Heart left ventricle (tissue), 16 donors: ENCODE measurements at regions not wholly inside any gene's neighbourhood (a gene's known extent, or its start where the extent isn't known, plus 50 kb on each side); places are given as distances from the start of the nearest gene placed in this dataset.

ENCODE experiments used
- ATAC-seq, 4 donors: fragments of 200-7000 bp; cut with Tn5 transposase; one replicate each; pipeline ENCODE4 v1.9.1; 2020 to 2022; ENCODE audit warnings: moderate library complexity in 4 of 4, mild to moderate bottlenecking in 3 of 4, moderate number of reproducible peaks in 1 of 4
- DNase-seq, 5 donors: peaks; one replicate each; pipeline ENCODE4 v3.0.0-alpha.2; 2020
- H3K27ac ChIP-seq, 12 donors: fragments of 200-600 bp; sonication (generic) in 4 of 12; one replicate each; pipeline versions ENCODE4 v1.5.0 to v1.8.0; 2016 to 2022; ENCODE audit warnings: mild to moderate bottlenecking in 2 of 12
- H3K27me3 ChIP-seq, 9 donors: fragments of 200-600 bp; sonication (generic) in 2 of 9; one replicate each; pipeline versions ENCODE4 v1.5.1 to v1.8.0; 2016 to 2022; ENCODE audit warnings: mild to moderate bottlenecking in 3 of 9
- H3K36me3 ChIP-seq, 9 donors: fragments of 200-600 bp; sonication (generic) in 2 of 9; one replicate each; pipeline versions ENCODE4 v1.5.0 to v1.8.0; 2018 to 2022; ENCODE audit warnings: mild to moderate bottlenecking in 2 of 9
- H3K4me1 ChIP-seq, 12 donors: fragments of 200-600 bp; sonication (generic) in 4 of 12; one replicate each; pipeline versions ENCODE4 v1.5.0 to v1.8.0; 2016 to 2022; ENCODE audit warnings: mild to moderate bottlenecking in 3 of 12
- H3K4me3 ChIP-seq, 12 donors: fragments of 200-600 bp; sonication (generic) in 4 of 12; one replicate each; pipeline versions ENCODE4 v1.5.0 to v1.8.0; 2017 to 2022; ENCODE audit warnings: mild to moderate bottlenecking in 9 of 12, moderate library complexity in 4 of 12
- H3K9me3 ChIP-seq, 12 donors: fragments of 200-600 bp; sonication (generic) in 4 of 12; one replicate each; pipeline versions ENCODE4 v1.5.0 to v1.8.0; 2016 to 2022; ENCODE audit warnings: mild to moderate bottlenecking in 1 of 12
- POLR2A ChIP-seq, 2 donors: fragments of 450-650 bp; IDR thresholded peaks; one replicate each; pipeline ENCODE4 v1.6.1; 2017; ENCODE audit warnings: antibody characterized with exemption in 2 of 2, mild to moderate bottlenecking in 2 of 2, moderate library complexity in 2 of 2
- WGBS, 4 donors: extraction: QIAGEN DNeasy Blood & Tissue Kit in 2 of 4; methylation state at CpG; one replicate each; pipeline versions ENCODE4 v1.1.5 to v1.1.7; 2013 to 2018; 5-methylcytosine and 5-hydroxymethylcytosine counted together
- intact Hi-C, 10 donors: fragments of 100-400 bp; cut with DNase I; formaldehyde crosslinking; loops; one replicate each; pipeline versions ENCODE4 v1.11.1 to v1.14.2; 2022
- TF ChIP-seq, protein P1 (sequence below), 12 donors: fragments of 200-600 bp; sonication (generic) in 4 of 12; IDR thresholded peaks; one replicate each; pipeline versions ENCODE4 v1.5.0 to v1.8.0; 2018 to 2022; ENCODE audit warnings: antibody characterized with exemption in 12 of 12, mild to moderate bottlenecking in 5 of 12
- donor health status: ischemic (EF 13 %, LVEDD 7.1; RV severe dilation, severe dysfunction).
- donor health status: healthy with polysubstance abuse.
- donor health status: DM: no; HTN: yes; CAD: no.
- donor health status: DM: no; HTN: no; CAD: no.
- donor health status: ischemic (EF 25% LVEDD 6.9; RV normal size, moderate dysfunction).
- donor health status: ischemic (EF 25% LVEDD 5.7; RV mildly dilated, moderate dysfunction).
- donor health status: healthy.
- donor health status: DM: yes; HTN: yes; CAD: no.
- donor health status: ischemic (EF 35%, LVEDD 5.7; RV mildly dilated, moderate dysfunction).
- donor health status: nonischemic (EF 11% LVEDD 7.7; RV severe dilation, severe dysfunction).
- donor health status: DM: yes; HTN: yes; CAD: no.
- donor health status: PGD.
- donor health status: ischemic (EF 29% LVEDD 5.4; RV normal size, mild dysfunction).
- donor health status: nonischemic (EF 23%, LVEDD 6.1; RV moderate dilation, normal function).

DNA sequence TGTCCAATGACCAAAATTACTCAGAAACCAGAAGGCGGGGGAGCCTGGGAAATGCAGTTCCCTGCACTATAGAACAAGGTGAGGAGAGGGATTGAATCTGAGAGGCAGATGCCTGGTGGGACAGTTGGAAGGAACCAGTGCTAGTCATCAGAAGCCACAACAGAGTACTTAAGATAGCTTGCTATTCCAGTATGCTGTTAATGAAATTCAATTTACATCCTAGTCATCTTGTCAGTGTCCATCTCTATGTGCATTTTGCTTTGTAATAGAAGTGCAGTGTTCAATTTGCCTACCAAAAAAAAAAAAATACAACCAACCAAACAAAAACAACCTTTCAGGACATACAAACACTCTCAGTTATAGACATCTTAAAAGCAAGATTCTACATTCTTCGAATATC is 679.1 kb upstream of the CPEB2 start:
- H3K36me3 ChIP-seq, result no peaks in the 10 kb centered on the region
- 86 to 94% (median 88%) methylated on average over 2 of the region's 2 CpGs for WGBS, 4 donors
- no peak for TF ChIP-seq POLR2A (IDR thresholded peaks at IDR 0.05)
- TF ChIP-seq, protein P1, sequence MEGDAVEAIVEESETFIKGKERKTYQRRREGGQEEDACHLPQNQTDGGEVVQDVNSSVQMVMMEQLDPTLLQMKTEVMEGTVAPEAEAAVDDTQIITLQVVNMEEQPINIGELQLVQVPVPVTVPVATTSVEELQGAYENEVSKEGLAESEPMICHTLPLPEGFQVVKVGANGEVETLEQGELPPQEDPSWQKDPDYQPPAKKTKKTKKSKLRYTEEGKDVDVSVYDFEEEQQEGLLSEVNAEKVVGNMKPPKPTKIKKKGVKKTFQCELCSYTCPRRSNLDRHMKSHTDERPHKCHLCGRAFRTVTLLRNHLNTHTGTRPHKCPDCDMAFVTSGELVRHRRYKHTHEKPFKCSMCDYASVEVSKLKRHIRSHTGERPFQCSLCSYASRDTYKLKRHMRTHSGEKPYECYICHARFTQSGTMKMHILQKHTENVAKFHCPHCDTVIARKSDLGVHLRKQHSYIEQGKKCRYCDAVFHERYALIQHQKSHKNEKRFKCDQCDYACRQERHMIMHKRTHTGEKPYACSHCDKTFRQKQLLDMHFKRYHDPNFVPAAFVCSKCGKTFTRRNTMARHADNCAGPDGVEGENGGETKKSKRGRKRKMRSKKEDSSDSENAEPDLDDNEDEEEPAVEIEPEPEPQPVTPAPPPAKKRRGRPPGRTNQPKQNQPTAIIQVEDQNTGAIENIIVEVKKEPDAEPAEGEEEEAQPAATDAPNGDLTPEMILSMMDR (IDR thresholded peaks at IDR 0.05), result no peak
- DNase-seq (no peak), ATAC-seq (no peak)
- no peaks in the 10 kb centered on the region for H3K4me1 ChIP-seq
- peaks cover 0 to 18% (median 2%) of the 10 kb centered on the region in 12 donors for H3K9me3 ChIP-seq
- intact Hi-C loops, result no loop called here
- no peaks in the 10 kb centered on the region for H3K27me3 ChIP-seq
- H3K4me3 ChIP-seq, result no peak overlapping the region
- H3K27ac ChIP-seq, result no peak overlapping the region

DNA sequence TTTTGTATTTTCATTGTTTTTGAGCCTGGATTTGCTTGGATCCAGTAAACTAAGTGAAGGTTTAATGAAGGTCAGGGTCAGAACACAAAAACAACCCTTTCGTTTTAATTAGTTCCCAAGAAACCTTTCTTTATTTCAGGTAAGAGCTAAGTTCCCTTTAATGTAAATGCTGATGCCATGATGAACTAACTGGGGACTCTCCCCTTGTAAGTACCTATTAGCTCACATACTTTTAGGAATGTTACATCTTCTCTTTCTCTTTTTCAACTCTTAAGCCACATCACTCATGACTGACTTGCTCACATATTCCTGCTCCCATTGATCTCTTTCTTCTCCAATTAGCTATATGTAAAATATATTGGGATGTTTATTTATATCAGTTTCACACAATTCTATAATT is 673.1 kb upstream of the CPEB2 start:
- intact Hi-C loops, result no loop called here
- H3K9me3 ChIP-seq, result peaks cover 0 to 14% (median 2%) of the 10 kb centered on the region in 12 donors
- ATAC-seq, result no peak
- DNase-seq, result no peak
- H3K4me3 ChIP-seq, result no peak overlapping the region
- 74 to 88% (median 83%) methylated on average over 1 of the region's 1 CpG for WGBS, 4 donors
- no peaks in the 10 kb centered on the region for H3K36me3 ChIP-seq
- no peaks in the 10 kb centered on the region for H3K27me3 ChIP-seq
- no peak overlapping the region for H3K27ac ChIP-seq
- TF ChIP-seq, protein P1 (IDR thresholded peaks at IDR 0.05), result no peak
- no peak for TF ChIP-seq POLR2A (IDR thresholded peaks at IDR 0.05)
- no peaks in the 10 kb centered on the region for H3K4me1 ChIP-seq

DNA sequence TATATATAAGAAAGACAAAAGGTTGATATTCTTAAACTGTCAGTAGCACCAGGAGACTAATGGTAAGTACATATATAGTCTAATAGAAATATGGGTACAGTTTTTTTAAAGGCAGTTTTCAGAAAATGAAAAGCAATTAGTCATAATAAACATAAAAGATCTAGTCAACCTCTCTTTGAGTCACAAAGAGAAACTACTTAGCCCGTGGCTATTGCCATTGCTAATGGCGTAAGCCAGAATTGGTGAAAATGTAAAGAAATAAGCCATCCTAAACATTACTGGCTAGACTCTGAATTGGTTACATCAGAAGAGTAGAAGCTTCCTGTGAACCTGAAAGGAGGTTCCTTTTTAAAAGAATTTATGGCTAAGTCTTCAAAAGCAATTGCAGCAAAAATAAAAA is 668.7 kb upstream of the CPEB2 start:
- H3K9me3 ChIP-seq, result peaks cover 0 to 6% (median 0%) of the 10 kb centered on the region in 12 donors
- H3K27me3 ChIP-seq, result no peaks in the 10 kb centered on the region
- intact Hi-C loops, result no loop called here
- DNase-seq (no peak), ATAC-seq (no peak)
- H3K4me1 ChIP-seq, result no peaks in the 10 kb centered on the region
- WGBS, 4 donors, result 85 to 90% (median 89%) methylated on average over 2 of the region's 2 CpGs
- no peak overlapping the region for H3K4me3 ChIP-seq
- no peaks in the 10 kb centered on the region for H3K36me3 ChIP-seq
- TF ChIP-seq, protein P1 (IDR thresholded peaks at IDR 0.05), result no peak
- no peak for TF ChIP-seq POLR2A (IDR thresholded peaks at IDR 0.05)
- H3K27ac ChIP-seq, result no peak overlapping the region

DNA sequence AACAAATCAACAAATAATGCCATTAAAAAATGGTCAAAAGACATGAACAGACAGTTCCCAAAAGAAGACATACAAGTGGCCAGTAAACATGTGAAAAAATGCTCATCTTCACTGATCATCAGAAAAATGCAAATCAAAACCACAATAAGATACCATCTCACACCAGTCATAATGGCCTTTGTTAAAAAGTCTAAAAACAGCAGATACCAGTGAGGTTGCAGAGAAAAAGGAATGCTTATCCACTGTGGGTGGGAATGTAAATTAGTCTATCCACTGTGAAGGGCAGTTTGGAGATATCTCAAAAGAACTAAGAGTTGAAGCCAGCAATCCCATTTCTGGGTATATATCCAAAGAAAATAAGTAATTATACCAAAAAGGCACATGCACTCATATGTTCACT is 668.1 kb upstream of the CPEB2 start:
- no peak for ATAC-seq
- no peak for DNase-seq
- intact Hi-C loops, result no loop called here
- TF ChIP-seq POLR2A (IDR thresholded peaks at IDR 0.05), result no peak
- TF ChIP-seq, protein P1 (IDR thresholded peaks at IDR 0.05), result no peak
- H3K9me3 ChIP-seq, result peaks cover 0 to 6% (median 0%) of the 10 kb centered on the region in 12 donors
- no peaks in the 10 kb centered on the region for H3K27me3 ChIP-seq
- no peaks in the 10 kb centered on the region for H3K36me3 ChIP-seq
- no peak overlapping the region for H3K4me3 ChIP-seq
- no peak overlapping the region for H3K27ac ChIP-seq
- no peaks in the 10 kb centered on the region for H3K4me1 ChIP-seq
